ENCODE measurements at regions not wholly inside any gene's neighbourhood (a gene's known extent, or its start where the extent isn't known, plus 50 kb on each side); places are given as distances from the start of the nearest gene placed in this dataset.
"Not testable (repeated sequence)": the region's sequence is repeated elsewhere in the genome, so short reads cannot be mapped to it uniquely, and the experiment has no call there.

GRCh38 chr7:91571601-91572000 is 307.4 kb downstream of the FZD1 start:
- DNase-seq = no peak

GRCh38 chr7:91573405-91573804 is 307.1 kb downstream of the MTERF1 start:
- no peak for DNase-seq

GRCh38 chr7:91576459-91576858 is 304.0 kb downstream of the MTERF1 start:
- DNase-seq = not testable (repeated sequence)

DNA sequence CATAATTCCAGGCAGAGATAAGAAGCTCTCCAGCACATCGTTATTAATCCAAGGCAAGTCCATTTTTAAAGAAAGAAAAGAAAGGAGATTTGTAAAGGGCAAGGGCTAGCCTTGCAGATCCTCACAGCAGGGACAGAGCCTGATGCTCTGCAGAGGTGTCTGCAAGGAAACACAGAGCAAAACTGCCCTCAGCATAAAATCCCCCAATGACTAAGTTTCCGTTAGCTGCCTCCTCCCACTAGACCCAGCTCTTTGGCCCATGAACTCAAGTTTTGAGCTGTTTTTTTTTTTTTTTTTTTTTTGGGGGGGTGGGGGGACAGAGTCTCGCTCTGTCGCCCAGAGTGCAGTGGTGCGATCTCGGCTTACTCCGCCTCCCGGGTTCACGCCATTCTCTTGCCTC is 300.7 kb downstream of the MTERF1 start:
- DNase-seq = no peak

DNA sequence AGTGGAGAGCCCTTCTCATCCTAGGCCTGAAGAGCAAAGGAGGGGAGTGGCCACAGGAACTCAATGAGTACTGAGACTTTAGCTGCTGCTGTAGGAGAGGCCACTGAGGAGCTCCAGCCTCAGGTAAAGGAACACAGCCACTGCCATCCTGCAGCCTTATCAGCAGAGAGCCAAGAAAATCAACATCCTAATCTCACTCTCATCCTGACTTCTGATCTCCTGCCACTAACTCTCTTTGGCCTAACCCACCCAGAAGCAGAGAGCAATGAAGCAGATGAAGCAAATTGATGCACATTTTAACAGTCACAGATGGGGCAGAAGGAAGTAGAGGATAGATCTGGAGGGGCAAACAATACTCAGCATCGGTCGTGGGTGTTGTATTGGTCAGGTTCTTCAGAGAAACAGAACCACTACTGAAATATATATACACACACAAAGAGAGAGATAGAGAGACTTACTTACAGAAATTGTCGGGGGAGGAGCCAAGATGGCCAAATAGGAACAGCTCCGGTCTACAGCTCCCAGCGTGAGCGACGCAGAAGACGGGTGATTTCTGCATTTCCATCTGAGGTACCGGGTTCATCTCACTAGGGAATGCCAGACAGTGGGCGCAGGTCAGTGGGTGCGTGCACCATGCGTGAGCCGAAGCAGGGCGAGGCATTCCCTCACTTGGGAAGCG is 297.6 kb downstream of the MTERF1 start:
- DNase-seq = no peak

GRCh38 chr7:91596287-91596686 is 284.2 kb downstream of the MTERF1 start:
- DNase-seq = no peak

DNA sequence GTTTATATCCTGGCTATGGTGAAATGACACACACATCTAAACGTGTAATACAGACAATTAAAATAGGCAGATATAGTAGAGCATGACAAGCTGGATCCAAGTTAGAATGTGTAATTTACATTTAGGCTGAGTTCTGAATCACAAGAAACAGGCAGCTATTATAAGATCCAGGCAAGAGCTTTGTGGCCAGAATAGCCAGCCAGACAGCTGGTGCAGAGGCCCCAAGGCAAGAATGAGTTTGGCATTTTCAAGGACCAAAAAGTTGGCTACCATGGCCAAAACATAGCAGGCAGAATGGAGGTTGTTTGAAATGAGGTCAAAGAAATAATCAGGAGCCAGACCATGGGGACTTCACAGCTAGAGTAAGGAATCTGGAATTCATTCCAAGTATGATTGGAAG is 281.7 kb downstream of the MTERF1 start:
- DNase-seq = no peak

GRCh38 chr7:91600112-91600511 is 280.4 kb downstream of the MTERF1 start:
- no peak for DNase-seq

GRCh38 chr7:91603707-91604106 is 276.8 kb downstream of the MTERF1 start:
- DNase-seq = no peak

- no peak for DNase-seq
These were observed 271.9 kb downstream of the MTERF1 start for GRCh38 chr7:91608606-91609005.

GRCh38 chr7:91609525-91609924 is 271.0 kb downstream of the MTERF1 start:
- DNase-seq = no peak

GRCh38 chr7:91614431-91614830 is 266.1 kb downstream of the MTERF1 start:
- DNase-seq = no peak

DNA sequence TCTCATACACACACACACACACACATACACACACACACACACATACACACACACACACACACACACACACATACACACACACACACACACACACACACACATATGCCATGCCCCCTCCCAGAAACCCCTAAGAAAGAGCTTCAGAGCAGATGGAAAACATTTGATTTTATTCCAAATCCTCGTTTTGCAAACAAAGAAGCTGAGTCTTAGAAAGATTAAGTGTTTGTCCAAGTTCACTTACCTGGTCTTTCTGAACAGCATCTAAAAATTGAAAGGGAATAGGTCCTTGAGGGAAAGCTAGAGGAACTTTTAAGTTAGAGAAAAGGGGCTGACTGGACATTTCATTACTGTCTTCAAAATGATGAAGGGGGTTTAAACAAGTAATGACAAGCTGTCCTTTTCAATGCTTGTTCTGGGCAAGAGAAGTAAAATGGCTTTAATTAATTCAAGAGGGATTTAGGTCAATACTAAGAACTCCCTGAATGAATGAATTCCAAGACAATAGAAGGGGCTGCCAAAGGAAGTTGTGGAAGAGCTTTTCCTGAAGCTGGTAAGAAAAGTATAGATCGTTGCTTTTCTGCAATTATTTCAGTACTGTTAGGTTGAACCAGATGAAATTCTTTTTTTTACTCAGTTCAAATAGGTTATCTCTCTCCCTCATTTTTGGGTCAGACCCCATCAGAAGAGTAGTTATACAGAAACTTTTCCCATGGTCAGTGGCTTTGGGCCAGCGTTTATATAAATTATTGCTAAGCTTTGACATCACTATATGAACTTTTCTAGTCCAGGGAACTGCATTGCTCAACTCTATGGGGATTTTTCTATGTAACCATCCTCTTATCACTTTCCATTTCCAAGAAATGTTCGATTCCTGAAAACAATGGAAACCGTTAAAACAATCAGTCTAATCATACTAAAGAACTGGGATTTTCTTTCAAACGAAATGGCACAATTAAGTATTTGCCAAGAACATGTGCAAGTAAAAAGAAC is 261.4 kb downstream of the MTERF1 start:
- DNase-seq = no peak

DNA sequence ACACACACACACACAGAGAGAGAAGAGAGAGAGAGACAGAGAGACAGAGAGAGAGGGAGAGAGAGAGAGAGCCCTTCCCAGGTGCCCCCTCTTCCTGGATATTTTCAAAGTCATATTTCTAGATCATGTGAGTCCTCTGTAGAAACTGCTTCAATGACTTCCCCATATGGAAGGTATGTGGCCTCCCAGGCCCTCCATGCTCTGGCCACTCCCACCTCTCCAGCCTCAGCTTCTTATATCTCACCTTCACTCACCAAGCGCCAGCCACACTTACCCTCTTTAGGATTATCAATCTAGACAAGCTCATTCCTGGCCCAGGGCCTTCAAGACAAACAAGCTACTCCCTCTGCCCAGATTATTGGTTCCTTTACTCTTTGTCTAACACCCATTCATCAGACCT is 259.7 kb downstream of the MTERF1 start:
- peak; percentile 11 for DNase-seq

DNA sequence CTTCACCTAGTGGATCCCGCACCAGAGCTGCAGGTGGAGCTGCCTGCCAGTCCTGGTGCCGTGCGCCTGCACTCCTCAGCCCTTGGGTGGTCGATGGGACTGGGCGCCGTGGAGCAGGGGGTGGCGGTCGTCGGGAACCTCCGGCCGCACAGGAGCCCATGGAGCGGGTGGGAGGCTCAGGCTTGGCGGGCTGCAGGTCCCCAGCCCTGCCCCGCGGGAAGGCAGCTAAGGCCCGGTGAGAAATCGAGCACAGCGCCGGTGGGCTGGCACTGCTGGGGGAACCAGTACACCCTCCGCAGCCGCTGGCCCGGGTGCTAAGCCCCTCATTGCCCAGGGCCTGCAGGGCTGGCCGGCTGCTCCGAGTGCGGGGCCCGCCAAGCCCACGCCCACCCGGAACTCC is 253.2 kb downstream of the MTERF1 start:
- DNase-seq = not testable (repeated sequence)

DNA sequence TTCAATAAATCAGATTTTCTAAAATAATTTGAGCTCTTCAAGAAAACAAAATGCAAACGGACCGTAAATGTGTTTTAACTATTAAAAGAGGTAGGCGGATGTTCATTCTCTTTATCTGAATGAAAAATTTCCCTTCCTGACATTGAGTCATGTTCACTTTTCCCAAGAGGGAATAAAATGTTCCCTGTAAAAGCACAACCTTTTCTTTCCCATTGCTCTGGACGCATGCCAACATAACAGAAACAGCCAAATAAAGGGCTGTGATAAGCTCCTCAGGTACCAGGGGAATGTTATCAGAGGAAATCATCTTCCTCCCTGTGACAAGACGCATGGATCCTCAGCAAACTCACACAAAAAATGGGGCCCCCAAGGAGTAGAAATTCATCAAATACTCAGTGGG is 251.8 kb downstream of the MTERF1 start:
- DNase-seq = no peak

GRCh38 chr7:91630581-91631380 is 249.7 kb downstream of the MTERF1 start:
- no peak for DNase-seq

- DNase-seq = no peak
These were observed 248.1 kb downstream of the MTERF1 start for GRCh38 chr7:91632234-91632940.

DNA sequence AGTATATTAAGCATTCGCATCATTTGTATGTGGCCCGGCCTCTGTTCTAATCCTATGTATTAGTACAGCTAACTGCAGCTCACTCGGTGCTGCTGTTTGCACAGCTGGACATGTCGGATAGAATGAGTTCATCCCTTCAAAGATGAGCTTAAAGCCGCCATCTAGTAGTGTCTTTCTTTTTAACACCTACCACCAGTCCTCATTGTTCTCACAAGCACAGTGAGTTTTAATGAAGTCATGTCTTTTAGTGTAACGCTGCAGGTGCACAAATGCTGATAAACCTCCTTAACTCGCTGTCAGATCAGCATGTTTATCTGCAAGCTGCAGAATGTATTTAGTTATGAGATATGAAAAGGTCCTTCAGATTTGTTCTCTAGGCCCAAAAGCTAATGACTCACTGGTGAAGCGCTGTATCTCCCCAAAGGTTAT is 247.5 kb downstream of the MTERF1 start:
- peak; percentile 77 for DNase-seq

GRCh38 chr7:91634485-91635177 is 245.9 kb downstream of the MTERF1 start:
- DNase-seq = peak; percentile 95

DNA sequence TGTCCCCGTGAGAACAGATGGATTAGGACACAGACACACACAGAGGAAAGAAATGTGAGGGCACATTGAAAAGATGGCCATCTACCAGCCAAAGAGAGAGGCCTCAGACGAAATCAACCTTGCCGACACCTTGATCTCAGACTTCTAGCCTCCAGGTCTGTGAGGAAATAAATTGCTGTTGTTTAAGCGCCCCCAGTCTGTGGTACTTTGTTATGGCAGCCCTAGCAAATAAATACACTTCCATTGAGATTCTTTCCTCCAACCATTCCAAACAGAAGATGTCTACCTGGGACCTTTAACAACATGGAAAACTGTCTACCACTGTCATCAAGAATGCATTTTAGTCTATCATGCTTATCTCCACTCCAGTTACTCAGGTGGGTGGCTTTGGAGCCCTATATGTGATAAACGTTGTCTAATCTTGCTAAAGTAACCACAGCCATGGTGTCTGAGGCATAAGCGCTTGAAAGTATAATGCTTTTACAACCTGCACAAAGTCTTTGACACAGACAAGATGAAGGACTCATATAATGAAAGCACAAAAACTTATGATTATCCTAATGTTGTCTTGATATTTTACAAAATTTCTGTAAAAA is 244.3 kb downstream of the MTERF1 start:
- peak; percentile 3 for DNase-seq

- no peak for DNase-seq
These were observed 243.8 kb downstream of the MTERF1 start for GRCh38 chr7:91636728-91637127.
